ENCODE measurements at regions not wholly inside any gene's neighbourhood (a gene's known extent, or its start where the extent isn't known, plus 50 kb on each side); places are given as distances from the start of the nearest gene placed in this dataset.

DNA sequence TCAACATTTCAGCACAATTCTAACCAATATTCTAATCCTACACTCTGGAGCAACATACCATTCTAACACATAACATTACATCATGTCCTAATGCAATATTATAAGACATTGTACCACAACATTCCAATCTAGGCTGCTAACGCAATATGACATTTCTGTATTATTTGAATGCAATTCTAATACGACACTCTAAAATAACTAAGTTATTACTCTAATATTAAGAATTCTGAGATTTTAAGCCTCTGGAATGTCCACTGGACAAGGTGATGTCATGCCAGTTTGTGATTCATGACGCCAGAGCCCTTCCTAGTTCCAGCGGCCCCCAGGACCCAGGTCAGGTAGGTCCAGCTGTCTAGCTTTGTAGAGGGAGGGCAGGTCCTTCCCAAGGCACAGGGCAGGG, 69.7 kb upstream of the SIRPA start:
- Histone ChIP-seq H2BK5ac (ENCODE audit: low read depth, low read length, poor library complexity, severe bottlenecking) (no peak overlapping the region), H3K9me3 (ENCODE audit: control insufficient read depth, low read length) (peaks cover 31% of the 10 kb centered on the region), H4K8ac (ENCODE audit: low read length) (no peak overlapping the region), H3K4me2 (ENCODE audit: low read length, poor library complexity, severe bottlenecking) (no peak overlapping the region), H3K36me3 (ENCODE audit: control insufficient read depth in 1 of 2, insufficient read depth in 2 of 2, low read depth in 1 of 2, low read length in 2 of 2) (no peaks in the 10 kb centered on the region), H3K18ac (ENCODE audit: low read depth in 1 of 2, low read length in 2 of 2) (peak overlapping the region; percentile 48 to 49), H2AFZ (ENCODE audit: low read depth, low read length) (no peak overlapping the region), H2BK120ac (ENCODE audit: low read depth, low read length) (peak overlapping the region; percentile 15), H3K79me1 (replicated peaks; ENCODE audit: low read length, poor library complexity, severe bottlenecking) (no peaks in the 10 kb centered on the region), H3K27ac (ENCODE audit: low read length, poor library complexity, severe bottlenecking) (no peak overlapping the region), H3K23ac (ENCODE audit: low read length in 2 of 2) (no peak overlapping the region), H3K27me3 (ENCODE audit: control insufficient read depth in 1 of 2, insufficient read depth in 1 of 2, low read length in 2 of 2) (no peaks in the 10 kb centered on the region), H3K4ac (ENCODE audit: low read depth in 1 of 2, low read length in 2 of 2) (no peak overlapping the region), H3K4me1 (ENCODE audit: control insufficient read depth, insufficient read depth, low read depth, low read length) (peaks cover 7% of the 10 kb centered on the region), H2BK15ac (ENCODE audit: low read depth, poor library complexity, severe bottlenecking) (no peak overlapping the region), H2AK5ac (ENCODE audit: low read length, severe bottlenecking) (no peak overlapping the region), H3K9ac (ENCODE audit: low read length) (no peak overlapping the region), H2BK12ac (ENCODE audit: low read length in 2 of 2) (peak overlapping the region; percentile 75 to 95), H3K14ac (ENCODE audit: low read length in 2 of 2) (no peak overlapping the region), H3K4me3 (ENCODE audit: insufficient read depth in 1 of 2, low read depth in 1 of 2, low read length in 2 of 2) (no peak overlapping the region), H4K91ac (ENCODE audit: low read length) (no peak overlapping the region)
- 58% methylated on average over 2 of the region's 4 CpGs for WGBS
- DNase-seq: no peak

DNA sequence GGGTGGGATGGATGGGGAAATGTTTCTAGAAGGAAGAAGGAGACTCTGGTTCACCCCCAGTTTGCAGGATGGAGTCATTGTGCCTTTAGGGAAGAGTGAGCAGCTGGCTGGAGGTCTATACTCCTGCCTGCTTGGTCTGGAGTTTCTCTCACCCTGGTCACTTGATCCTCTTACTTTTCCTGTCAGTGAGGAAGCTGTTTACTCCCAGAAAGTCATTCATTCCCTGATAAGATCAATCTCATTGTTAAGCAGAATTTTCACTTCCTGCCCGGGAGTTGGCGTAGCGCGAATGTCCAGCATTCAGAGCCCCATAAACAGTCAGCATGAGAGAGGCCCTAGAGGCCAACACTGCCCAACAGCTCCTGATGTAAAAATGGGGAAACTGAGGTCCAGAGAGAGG, 70.4 kb upstream of the SIRPA start:
- H3K9ac ChIP-seq (ENCODE audit: low read length): no peak overlapping the region
- H3K4ac ChIP-seq (ENCODE audit: low read depth in 1 of 2, low read length in 2 of 2): no peak overlapping the region
- no peaks in the 10 kb centered on the region for H3K36me3 ChIP-seq (ENCODE audit: control insufficient read depth in 1 of 2, insufficient read depth in 2 of 2, low read depth in 1 of 2, low read length in 2 of 2)
- no peak overlapping the region for H3K4me2 ChIP-seq (ENCODE audit: low read length, poor library complexity, severe bottlenecking)
- no peaks in the 10 kb centered on the region for H3K79me1 ChIP-seq (replicated peaks; ENCODE audit: low read length, poor library complexity, severe bottlenecking)
- H2BK15ac ChIP-seq (ENCODE audit: low read depth, poor library complexity, severe bottlenecking): no peak overlapping the region
- no peak overlapping the region for H2AK5ac ChIP-seq (ENCODE audit: low read length, severe bottlenecking)
- H3K4me1 ChIP-seq (ENCODE audit: control insufficient read depth, insufficient read depth, low read depth, low read length): peaks cover 5% of the 10 kb centered on the region
- no peak for DNase-seq
- no peak overlapping the region for H4K8ac ChIP-seq (ENCODE audit: low read length)
- H3K9me3 ChIP-seq (ENCODE audit: control insufficient read depth, low read length): peaks cover 31% of the 10 kb centered on the region
- 26% methylated on average over 4 of the region's 4 CpGs for WGBS
- H3K18ac ChIP-seq (ENCODE audit: low read depth in 1 of 2, low read length in 2 of 2): peak overlapping the region in 1 of 2 experiments; percentile 1
- H2AFZ ChIP-seq (ENCODE audit: low read depth, low read length): no peak overlapping the region
- no peak overlapping the region for H3K14ac ChIP-seq (ENCODE audit: low read length in 2 of 2)
- H3K23ac ChIP-seq (ENCODE audit: low read length in 2 of 2): no peak overlapping the region
- no peak overlapping the region for H3K27ac ChIP-seq (ENCODE audit: low read length, poor library complexity, severe bottlenecking)
- H2BK120ac ChIP-seq (ENCODE audit: low read depth, low read length): no peak overlapping the region
- no peak overlapping the region for H2BK5ac ChIP-seq (ENCODE audit: low read depth, low read length, poor library complexity, severe bottlenecking)
- H3K27me3 ChIP-seq (ENCODE audit: control insufficient read depth in 1 of 2, insufficient read depth in 1 of 2, low read length in 2 of 2): no peaks in the 10 kb centered on the region
- H3K4me3 ChIP-seq (ENCODE audit: insufficient read depth in 1 of 2, low read depth in 1 of 2, low read length in 2 of 2): no peak overlapping the region
- no peak overlapping the region for H2BK12ac ChIP-seq (ENCODE audit: low read length in 2 of 2)
- H4K91ac ChIP-seq (ENCODE audit: low read length): no peak overlapping the region

DNA sequence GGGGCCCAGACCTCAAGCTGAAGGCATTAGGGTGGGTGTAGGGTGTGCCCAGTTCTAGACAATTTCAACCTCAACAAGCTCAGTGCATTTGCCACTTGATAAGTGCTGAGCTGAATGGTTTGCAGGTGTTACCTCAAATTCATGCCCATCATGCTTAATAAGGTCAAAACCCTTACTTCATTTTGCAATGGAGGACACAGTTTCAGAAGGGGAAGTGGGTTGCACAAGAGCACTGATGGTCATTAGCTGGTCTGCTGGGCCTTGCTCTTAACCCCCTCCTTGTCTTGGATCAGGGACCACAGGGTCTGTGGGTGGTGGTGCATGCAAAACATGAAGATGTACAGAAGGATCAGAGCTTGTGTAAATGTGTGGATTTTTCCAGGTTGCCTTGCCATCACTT, 71.0 kb upstream of the SIRPA start:
- DNase-seq: no peak
- H3K9me3 ChIP-seq (ENCODE audit: control insufficient read depth, low read length): peaks cover 31% of the 10 kb centered on the region
- no peaks in the 10 kb centered on the region for H3K36me3 ChIP-seq (ENCODE audit: control insufficient read depth in 1 of 2, insufficient read depth in 2 of 2, low read depth in 1 of 2, low read length in 2 of 2)

DNA sequence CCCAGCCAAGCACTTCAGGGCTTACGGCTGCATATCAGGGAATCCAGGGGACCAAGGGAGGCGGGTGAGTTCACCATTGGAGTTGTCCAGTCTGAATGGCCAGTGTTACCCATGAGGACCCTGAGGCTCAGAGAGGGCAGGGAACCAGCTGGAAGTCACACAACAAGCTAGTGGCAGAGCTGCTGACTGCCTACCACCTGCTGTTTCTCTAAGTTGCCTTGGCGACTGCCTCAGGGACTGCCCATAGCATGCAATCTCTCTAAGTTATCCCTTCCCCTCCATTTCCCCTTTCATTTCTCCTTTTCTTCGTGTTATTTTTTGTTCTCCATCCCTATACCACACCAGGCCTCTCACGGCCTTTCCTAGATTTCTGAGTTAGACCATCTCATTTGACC, 71.8 kb upstream of the SIRPA start:
- peaks cover 0 to 2% of the 10 kb centered on the region in 2 experiments for H3K27me3 ChIP-seq (ENCODE audit: control insufficient read depth in 1 of 2, insufficient read depth in 1 of 2, low read length in 2 of 2)
- no peak overlapping the region for H2BK5ac ChIP-seq (ENCODE audit: low read depth, low read length, poor library complexity, severe bottlenecking)
- H3K79me1 ChIP-seq (replicated peaks; ENCODE audit: low read length, poor library complexity, severe bottlenecking): no peaks in the 10 kb centered on the region
- H3K4me2 ChIP-seq (ENCODE audit: low read length, poor library complexity, severe bottlenecking): no peak overlapping the region
- no peak overlapping the region for H3K23ac ChIP-seq (ENCODE audit: low read length in 2 of 2)
- H3K9me3 ChIP-seq (ENCODE audit: control insufficient read depth, low read length): peaks cover 31% of the 10 kb centered on the region
- DNase-seq: no peak
- H2BK120ac ChIP-seq (ENCODE audit: low read depth, low read length): no peak overlapping the region
- no peak overlapping the region for H3K27ac ChIP-seq (ENCODE audit: low read length, poor library complexity, severe bottlenecking)
- H3K14ac ChIP-seq (ENCODE audit: low read length in 2 of 2): no peak overlapping the region
- no peaks in the 10 kb centered on the region for H3K36me3 ChIP-seq (ENCODE audit: control insufficient read depth in 1 of 2, insufficient read depth in 2 of 2, low read depth in 1 of 2, low read length in 2 of 2)
- H3K9ac ChIP-seq (ENCODE audit: low read length): no peak overlapping the region
- peaks cover 5% of the 10 kb centered on the region for H3K4me1 ChIP-seq (ENCODE audit: control insufficient read depth, insufficient read depth, low read depth, low read length)
- H2BK12ac ChIP-seq (ENCODE audit: low read length in 2 of 2): no peak overlapping the region
- H4K91ac ChIP-seq (ENCODE audit: low read length): peak overlapping the region; percentile 54
- H3K18ac ChIP-seq (ENCODE audit: low read depth in 1 of 2, low read length in 2 of 2): no peak overlapping the region
- H3K4me3 ChIP-seq (ENCODE audit: insufficient read depth in 1 of 2, low read depth in 1 of 2, low read length in 2 of 2): no peak overlapping the region
- 85% methylated on average over 5 of the region's 5 CpGs for WGBS
- no peak overlapping the region for H2AK5ac ChIP-seq (ENCODE audit: low read length, severe bottlenecking)
- H3K4ac ChIP-seq (ENCODE audit: low read depth in 1 of 2, low read length in 2 of 2): no peak overlapping the region
- no peak overlapping the region for H2AFZ ChIP-seq (ENCODE audit: low read depth, low read length)
- no peak overlapping the region for H4K8ac ChIP-seq (ENCODE audit: low read length)
- H2BK15ac ChIP-seq (ENCODE audit: low read depth, poor library complexity, severe bottlenecking): no peak overlapping the region

More for the DNA sequence above, 71.0 kb upstream of the SIRPA start:
- Histone ChIP-seq H2BK15ac (ENCODE audit: low read depth, poor library complexity, severe bottlenecking) (no peak overlapping the region), H3K79me1 (replicated peaks; ENCODE audit: low read length, poor library complexity, severe bottlenecking) (no peaks in the 10 kb centered on the region), H3K14ac (ENCODE audit: low read length in 2 of 2) (peak overlapping the region in 1 of 2 experiments; percentile 0), H2AFZ (ENCODE audit: low read depth, low read length) (no peak overlapping the region), H2BK12ac (ENCODE audit: low read length in 2 of 2) (peak overlapping the region; percentile 28 to 32), H3K27ac (ENCODE audit: low read length, poor library complexity, severe bottlenecking) (no peak overlapping the region), H3K9ac (ENCODE audit: low read length) (no peak overlapping the region), H3K27me3 (ENCODE audit: control insufficient read depth in 1 of 2, insufficient read depth in 1 of 2, low read length in 2 of 2) (no peaks in the 10 kb centered on the region), H2BK120ac (ENCODE audit: low read depth, low read length) (no peak overlapping the region), H3K23ac (ENCODE audit: low read length in 2 of 2) (no peak overlapping the region), H3K4me1 (ENCODE audit: control insufficient read depth, insufficient read depth, low read depth, low read length) (peaks cover 5% of the 10 kb centered on the region), H4K91ac (ENCODE audit: low read length) (no peak overlapping the region), H3K4ac (ENCODE audit: low read depth in 1 of 2, low read length in 2 of 2) (no peak overlapping the region), H2AK5ac (ENCODE audit: low read length, severe bottlenecking) (no peak overlapping the region), H3K18ac (ENCODE audit: low read depth in 1 of 2, low read length in 2 of 2) (no peak overlapping the region), H3K4me2 (ENCODE audit: low read length, poor library complexity, severe bottlenecking) (no peak overlapping the region), H2BK5ac (ENCODE audit: low read depth, low read length, poor library complexity, severe bottlenecking) (no peak overlapping the region), H4K8ac (ENCODE audit: low read length) (no peak overlapping the region), H3K4me3 (ENCODE audit: insufficient read depth in 1 of 2, low read depth in 1 of 2, low read length in 2 of 2) (no peak overlapping the region)

Measured in mesenchymal stem cell (in vitro differentiated cells and primary cell).